Activated T-cell treated with anti-CD3 and anti-CD28 coated beads, Interleukin-2, amount 50 U/mL, for 72 hours (primary cell): ENCODE measurements at regions not wholly inside any gene's neighbourhood (a gene's known extent, or its start where the extent isn't known, plus 50 kb on each side); places are given as distances from the start of the nearest gene placed in this dataset.

ENCODE experiments used
- ATAC-seq, 2 donors: fragments of 150-1000 bp; cut with Tn5 transposase; replicated peaks in 1 of 2; 2 replicates each; pipeline ENCODE4 v1.10.0; 2021; ENCODE audit warnings: moderate library complexity in 2 of 2, mild to moderate bottlenecking in 1 of 2
- DNase-seq, 2 donors: peaks; one replicate each; pipeline ENCODE4 v3.0.0; 2021 to 2022; ENCODE audit warnings: mixed read lengths in 1 of 2
- H3K27ac Mint-ChIP-seq: one replicate; pipeline ENCODE4 v1.8.0; 2022; ENCODE audit warnings: mild to moderate bottlenecking, moderate library complexity, mixed read lengths
- H3K27me3 Mint-ChIP-seq: one replicate; pipeline ENCODE4 v1.8.0; 2022; ENCODE audit warnings: low read depth, mixed read lengths
- H3K36me3 Mint-ChIP-seq, 2 donors: one replicate each; pipeline ENCODE4 v1.8.0; 2022; ENCODE audit warnings: mixed read lengths in 2 of 2, mild to moderate bottlenecking in 1 of 2; ENCODE audit not compliant: insufficient read depth in 2 of 2
- H3K4me1 Mint-ChIP-seq: one replicate; pipeline ENCODE4 v1.8.0; 2022; ENCODE audit warnings: low read depth, mixed read lengths
- H3K4me3 Mint-ChIP-seq, 2 donors: one replicate each; pipeline ENCODE4 v1.8.0; 2022; ENCODE audit warnings: mild to moderate bottlenecking in 2 of 2, mixed read lengths in 2 of 2, moderate library complexity in 2 of 2
- H3K9me3 Mint-ChIP-seq, 2 donors: one replicate each; pipeline ENCODE4 v1.8.0; 2022; ENCODE audit warnings: mixed read lengths in 2 of 2

- no peaks in the 10 kb centered on the region for H3K27me3 Mint-ChIP-seq
- H3K4me1 Mint-ChIP-seq, result no peaks in the 10 kb centered on the region
- H3K36me3 Mint-ChIP-seq, result no peaks in the 10 kb centered on the region
- H3K9me3 Mint-ChIP-seq, result no peaks in the 10 kb centered on the region
- no peak overlapping the region for H3K27ac Mint-ChIP-seq
- H3K4me3 Mint-ChIP-seq, result no peak overlapping the region
- ATAC-seq (no peak), DNase-seq (no peak)
Observed at GRCh38 chr11:127632976-127633680, 632.6 kb upstream of the KIRREL3 start.

DNA sequence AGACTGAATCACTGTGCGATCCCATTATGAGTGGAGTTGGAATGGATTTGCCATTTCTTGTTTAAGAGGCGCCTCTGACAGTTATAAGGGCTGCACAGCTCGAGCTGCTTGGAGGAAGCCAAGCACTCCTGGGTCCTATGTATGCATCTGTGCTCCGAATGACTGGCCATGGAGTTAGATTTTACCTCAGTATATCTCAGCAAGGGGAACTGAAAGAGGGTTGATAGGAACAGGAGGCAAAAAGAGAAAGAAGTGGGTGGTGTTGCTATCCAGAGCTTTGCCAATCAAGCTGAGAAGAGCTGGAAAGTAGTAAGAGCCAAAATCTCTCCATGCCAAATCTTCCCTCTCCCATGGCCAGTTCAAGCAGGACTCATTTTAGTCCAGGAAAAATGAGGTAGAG, 632.0 kb upstream of the KIRREL3 start:
- ATAC-seq, result no peak
- Mint-ChIP-seq H3K36me3 (no peaks in the 10 kb centered on the region), H3K27me3 (no peaks in the 10 kb centered on the region), H3K4me1 (no peaks in the 10 kb centered on the region), H3K27ac (no peak overlapping the region), H3K9me3 (no peaks in the 10 kb centered on the region), H3K4me3 (no peak overlapping the region)
- DNase-seq, result no peak

DNA sequence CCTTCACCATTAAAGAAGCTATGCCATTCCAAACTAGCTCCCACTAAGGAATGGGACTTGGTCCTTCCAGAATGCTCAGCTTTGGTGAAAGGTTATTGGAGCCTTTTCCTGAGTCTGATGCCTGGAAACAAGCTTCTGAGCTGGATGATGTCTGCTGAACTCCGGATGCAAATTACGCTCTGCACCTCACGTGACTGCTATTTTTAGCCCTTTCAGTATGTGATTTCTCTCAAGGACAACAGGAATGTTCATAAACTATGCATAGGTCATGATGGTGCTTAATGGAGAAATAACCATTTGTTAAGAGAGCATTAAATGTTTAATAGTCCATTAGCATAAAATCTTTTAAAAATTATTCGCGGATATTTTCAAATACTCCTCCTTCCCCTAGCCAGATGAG, 631.4 kb upstream of the KIRREL3 start:
- Mint-ChIP-seq H3K4me3 (no peak overlapping the region), H3K27ac (no peak overlapping the region), H3K9me3 (no peaks in the 10 kb centered on the region), H3K36me3 (no peaks in the 10 kb centered on the region), H3K27me3 (no peaks in the 10 kb centered on the region), H3K4me1 (no peaks in the 10 kb centered on the region)
- ATAC-seq (no peak), DNase-seq (no peak)

- ATAC-seq (no peak), DNase-seq (no peak)
- Mint-ChIP-seq H3K27me3 (no peaks in the 10 kb centered on the region), H3K4me3 (no peak overlapping the region), H3K4me1 (no peaks in the 10 kb centered on the region), H3K36me3 (no peaks in the 10 kb centered on the region), H3K9me3 (no peaks in the 10 kb centered on the region), H3K27ac (no peak overlapping the region)
Observed at GRCh38 chr11:127629200-127629599, 628.6 kb upstream of the KIRREL3 start.

DNA sequence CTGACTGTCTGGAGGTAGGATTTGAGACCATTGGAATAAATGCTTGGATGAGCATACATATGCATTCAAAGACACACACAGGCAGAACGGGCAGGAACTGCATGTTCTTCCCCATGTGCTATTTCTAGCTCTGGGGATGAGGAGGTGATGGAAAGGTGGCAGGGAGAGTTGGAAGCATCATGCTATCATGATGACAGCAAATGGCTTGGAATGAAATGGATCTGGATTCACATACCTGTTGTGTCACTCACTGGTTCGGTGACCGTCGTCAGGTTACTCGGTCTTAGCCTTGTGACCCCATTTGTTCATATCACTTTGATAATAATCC, 627.9 kb upstream of the KIRREL3 start:
- Mint-ChIP-seq H3K27ac (no peak overlapping the region), H3K4me3 (no peak overlapping the region), H3K36me3 (no peaks in the 10 kb centered on the region), H3K4me1 (no peaks in the 10 kb centered on the region), H3K9me3 (no peaks in the 10 kb centered on the region), H3K27me3 (no peaks in the 10 kb centered on the region)
- ATAC-seq (no peak), DNase-seq (no peak)

GRCh38 chr11:127627629-127628457, 627.3 kb upstream of the KIRREL3 start:
- Mint-ChIP-seq H3K4me1 (no peaks in the 10 kb centered on the region), H3K27me3 (no peaks in the 10 kb centered on the region), H3K36me3 (no peaks in the 10 kb centered on the region), H3K27ac (no peak overlapping the region), H3K9me3 (no peaks in the 10 kb centered on the region), H3K4me3 (no peak overlapping the region)
- ATAC-seq (no peak), DNase-seq (no peak)

DNA sequence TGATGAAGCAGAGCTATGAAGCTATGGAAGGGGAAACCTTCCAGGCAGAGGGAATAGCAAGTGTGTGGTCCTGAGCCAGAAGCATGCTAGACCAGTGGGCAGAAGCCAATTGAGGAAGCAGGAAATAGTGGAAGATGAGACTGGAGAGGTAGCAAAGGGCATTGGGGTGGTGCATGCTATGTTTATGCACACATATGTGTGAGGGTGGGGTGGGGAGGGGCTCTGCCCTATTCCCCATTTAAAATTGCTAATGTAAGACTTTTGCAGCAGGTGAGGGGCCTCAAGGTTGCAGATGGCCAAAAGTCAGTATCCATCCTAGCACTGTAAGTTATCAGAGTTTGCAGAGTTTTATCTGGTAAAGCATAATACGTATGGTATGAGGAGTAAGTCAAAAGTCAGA, 626.6 kb upstream of the KIRREL3 start:
- Mint-ChIP-seq H3K27me3 (no peaks in the 10 kb centered on the region), H3K36me3 (no peaks in the 10 kb centered on the region), H3K4me3 (no peak overlapping the region), H3K27ac (no peak overlapping the region), H3K4me1 (no peaks in the 10 kb centered on the region), H3K9me3 (no peaks in the 10 kb centered on the region)
- DNase-seq, result no peak
- ATAC-seq, result no peak

DNA sequence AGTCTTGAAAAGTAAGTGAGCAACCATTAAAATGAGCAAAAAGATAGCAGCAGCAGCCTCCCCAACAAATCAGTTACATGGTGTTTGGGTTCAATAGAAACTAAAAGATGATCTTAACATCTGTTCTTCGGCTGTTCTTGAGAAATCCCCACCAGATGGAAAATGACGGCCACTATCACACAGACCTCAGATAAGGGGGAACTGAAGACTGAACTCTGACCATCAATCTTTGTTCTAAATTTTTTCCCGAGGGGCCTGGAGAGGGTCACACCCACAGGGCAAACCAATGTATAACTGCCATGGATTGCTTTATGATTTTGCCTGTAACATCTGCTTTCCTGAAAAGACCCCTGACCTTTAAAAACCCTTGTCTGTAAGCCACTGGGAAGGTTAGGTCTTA, 624.8 kb upstream of the KIRREL3 start:
- no peak for DNase-seq
- ATAC-seq, result no peak
- Mint-ChIP-seq H3K4me3 (no peak overlapping the region), H3K27ac (no peak overlapping the region), H3K27me3 (no peaks in the 10 kb centered on the region), H3K36me3 (no peaks in the 10 kb centered on the region), H3K4me1 (no peaks in the 10 kb centered on the region), H3K9me3 (no peaks in the 10 kb centered on the region)

DNA sequence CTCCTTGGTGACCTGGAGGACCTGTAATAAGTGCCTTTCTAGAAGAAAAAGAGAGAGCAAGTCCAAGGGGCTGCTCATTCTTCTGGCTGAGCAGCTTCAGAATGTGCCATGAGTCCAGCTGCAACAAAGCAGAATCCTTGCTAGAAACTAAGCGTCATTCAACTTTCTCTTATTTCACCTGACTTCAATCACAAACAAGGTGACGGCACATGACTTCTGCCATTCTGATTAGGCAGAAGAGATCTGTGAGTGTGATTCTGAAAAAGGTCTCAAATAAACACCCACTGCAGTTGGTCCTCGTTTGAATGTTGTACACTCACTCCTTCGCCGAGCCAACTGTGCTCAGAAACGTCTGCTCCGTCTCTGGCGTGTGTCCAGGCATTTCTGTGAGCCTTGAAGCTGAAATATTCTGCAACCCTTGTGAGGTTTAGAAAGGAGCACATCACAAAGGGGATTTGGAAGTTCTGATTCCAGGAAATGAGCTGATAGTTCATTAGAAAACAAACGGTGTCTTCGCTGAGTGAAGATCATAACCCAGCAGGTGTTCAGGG, 623.8 kb upstream of the KIRREL3 start:
- Mint-ChIP-seq H3K27me3 (no peaks in the 10 kb centered on the region), H3K4me1 (no peaks in the 10 kb centered on the region), H3K4me3 (no peak overlapping the region), H3K36me3 (no peaks in the 10 kb centered on the region), H3K27ac (no peak overlapping the region), H3K9me3 (no peaks in the 10 kb centered on the region)
- DNase-seq, result no peak
- ATAC-seq, result no peak

- Mint-ChIP-seq H3K4me1 (no peaks in the 10 kb centered on the region), H3K36me3 (no peaks in the 10 kb centered on the region), H3K27ac (no peak overlapping the region), H3K4me3 (no peak overlapping the region), H3K9me3 (no peaks in the 10 kb centered on the region), H3K27me3 (no peaks in the 10 kb centered on the region)
- DNase-seq, result no peak
- ATAC-seq, result no peak
Observed at GRCh38 chr11:127622686-127623085, 622.1 kb upstream of the KIRREL3 start.

- no peaks in the 10 kb centered on the region for H3K36me3 Mint-ChIP-seq
- no peaks in the 10 kb centered on the region for H3K4me1 Mint-ChIP-seq
- H3K27ac Mint-ChIP-seq, result no peak overlapping the region
- H3K9me3 Mint-ChIP-seq, result no peaks in the 10 kb centered on the region
- ATAC-seq (no peak), DNase-seq (no peak)
- no peak overlapping the region for H3K4me3 Mint-ChIP-seq
- H3K27me3 Mint-ChIP-seq, result no peaks in the 10 kb centered on the region
Observed at GRCh38 chr11:127620671-127621070, 620.1 kb upstream of the KIRREL3 start.

- no peak overlapping the region for H3K4me3 Mint-ChIP-seq
- ATAC-seq (no peak), DNase-seq (no peak)
- no peaks in the 10 kb centered on the region for H3K36me3 Mint-ChIP-seq
- H3K4me1 Mint-ChIP-seq, result no peaks in the 10 kb centered on the region
- no peaks in the 10 kb centered on the region for H3K27me3 Mint-ChIP-seq
- no peaks in the 10 kb centered on the region for H3K9me3 Mint-ChIP-seq
- no peak overlapping the region for H3K27ac Mint-ChIP-seq
Observed at GRCh38 chr11:127619946-127620345, 619.4 kb upstream of the KIRREL3 start.

DNA sequence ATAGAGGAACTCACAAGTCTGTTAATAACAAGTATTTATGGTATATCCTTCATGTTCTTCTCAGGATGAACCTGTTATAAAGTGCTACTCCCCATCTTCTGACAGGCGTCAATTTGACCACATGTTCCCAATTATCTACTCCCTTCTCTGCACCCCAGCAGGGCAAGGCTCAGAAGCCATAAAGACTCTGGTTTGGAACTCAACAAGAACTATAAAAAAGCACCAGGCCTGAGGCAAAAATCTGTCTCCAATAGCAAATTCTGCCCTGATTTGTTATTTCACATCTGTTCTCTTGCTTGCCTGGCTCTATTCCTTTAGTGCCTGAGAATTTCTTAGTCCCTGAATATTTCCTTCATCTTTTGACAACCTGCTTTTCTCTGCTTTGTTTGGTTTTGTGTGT, 618.2 kb upstream of the KIRREL3 start:
- Mint-ChIP-seq H3K9me3 (no peaks in the 10 kb centered on the region), H3K27ac (no peak overlapping the region), H3K4me1 (no peaks in the 10 kb centered on the region), H3K36me3 (no peaks in the 10 kb centered on the region), H3K27me3 (no peaks in the 10 kb centered on the region), H3K4me3 (no peak overlapping the region)
- ATAC-seq (no peak), DNase-seq (no peak)

DNA sequence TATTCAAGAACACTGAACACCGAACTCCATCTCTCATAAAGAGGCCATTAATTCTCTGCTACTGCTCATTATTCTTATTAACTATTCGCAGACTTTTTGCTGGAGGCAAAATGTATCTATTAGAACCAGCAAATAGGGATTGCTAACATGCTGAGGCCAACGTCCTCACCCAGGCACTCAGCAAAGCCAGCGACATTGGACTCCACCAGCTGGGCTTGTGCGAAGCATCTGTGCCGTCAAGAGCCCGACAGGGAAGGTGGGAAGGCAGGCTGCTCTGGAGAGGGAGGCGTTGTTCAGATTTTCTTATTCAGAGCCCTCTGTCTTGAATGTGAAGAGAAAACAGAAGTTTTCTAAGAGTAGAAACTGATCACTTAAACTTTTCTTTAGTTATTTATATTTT, 615.6 kb upstream of the KIRREL3 start:
- H3K4me3 Mint-ChIP-seq, result no peak overlapping the region
- H3K4me1 Mint-ChIP-seq, result no peaks in the 10 kb centered on the region
- no peak for DNase-seq
- H3K9me3 Mint-ChIP-seq, result no peaks in the 10 kb centered on the region
- ATAC-seq, result no peak
- H3K36me3 Mint-ChIP-seq, result no peaks in the 10 kb centered on the region
- H3K27ac Mint-ChIP-seq, result no peak overlapping the region
- no peaks in the 10 kb centered on the region for H3K27me3 Mint-ChIP-seq
